Mesodermal cell (in vitro differentiated cells): ENCODE measurements at regions not wholly inside any gene's neighbourhood (a gene's known extent, or its start where the extent isn't known, plus 50 kb on each side); places are given as distances from the start of the nearest gene placed in this dataset.
"Not testable (repeated sequence)": the region's sequence is repeated elsewhere in the genome, so short reads cannot be mapped to it uniquely, and the experiment has no call there.

Experiments used
- H3K27ac ChIP-seq: 2 replicates; pipeline ENCODE4 v1.7.0; 2013; ENCODE audit warnings: mild to moderate bottlenecking, low read depth, low read length, moderate library complexity; ENCODE audit not compliant: severe bottlenecking
- H3K36me3 ChIP-seq: 2 replicates; pipeline ENCODE4 v1.7.1; 2013; ENCODE audit warnings: mild to moderate bottlenecking, low read length, moderate library complexity; ENCODE audit not compliant: control insufficient read depth, insufficient read depth
- H3K4me1 ChIP-seq: one replicate; pipeline ENCODE4 v1.7.1; 2013; ENCODE audit warnings: mild to moderate bottlenecking, low read length; ENCODE audit not compliant: insufficient read depth, control insufficient read depth, poor library complexity, severe bottlenecking
- H3K4me3 ChIP-seq: 2 replicates; pipeline ENCODE4 v1.7.0; 2013; ENCODE audit warnings: low read length, control low read depth, mild to moderate bottlenecking; ENCODE audit not compliant: insufficient read depth, poor library complexity, severe bottlenecking; ENCODE audit errors: extremely low read depth
- H3K9me3 ChIP-seq: 2 replicates; pipeline ENCODE4 v1.7.1; 2013; ENCODE audit warnings: mild to moderate bottlenecking, low read length, moderate library complexity; ENCODE audit not compliant: control insufficient read depth
- WGBS, 2 experiments: methylation state at CpG; one replicate each; pipeline ENCODE4 v1.1.5; 2013; ENCODE audit warnings: missing lambda C conversion rate in 2 of 2; ENCODE audit not compliant: insufficient coverage in 2 of 2; 5-methylcytosine and 5-hydroxymethylcytosine counted together

GRCh38 chr10:120239695-120240094 lies 217.3 kb upstream of the PLPP4 start:
- 54 to 55% methylated on average over 3 to 9 of the region's 12 CpGs for WGBS, 2 experiments
- not testable (repeated sequence) for H3K27ac ChIP-seq, H3K36me3 ChIP-seq

GRCh38 chr10:120251821-120252442 lies 205.1 kb upstream of the PLPP4 start:
- 80% methylated on average over 1 of the region's 13 CpGs; no CpG with 5 or more reads in 1 of the 2 experiments for WGBS, 2 experiments
- no peaks in the 10 kb centered on the region for H3K36me3 ChIP-seq

More at GRCh38 chr10:120239695-120240094, 217.3 kb upstream of the PLPP4 start:
- H3K9me3 ChIP-seq, H3K4me3 ChIP-seq, H3K4me1 ChIP-seq: not testable (repeated sequence)

GRCh38 chr10:120253131-120253530 lies 203.9 kb upstream of the PLPP4 start:
- WGBS, 2 experiments = 94 to 97% methylated on average over 3 of the region's 3 CpGs
- no peak overlapping the region for H3K4me3 ChIP-seq
- no peak overlapping the region for H3K27ac ChIP-seq
- H3K9me3 ChIP-seq = no peaks in the 10 kb centered on the region
- no peaks in the 10 kb centered on the region for H3K36me3 ChIP-seq
- no peaks in the 10 kb centered on the region for H3K4me1 ChIP-seq

More at GRCh38 chr10:120251821-120252442, 205.1 kb upstream of the PLPP4 start:
- H3K27ac ChIP-seq = no peak overlapping the region
- H3K4me1 ChIP-seq = no peaks in the 10 kb centered on the region
- no peak overlapping the region for H3K4me3 ChIP-seq
- no peaks in the 10 kb centered on the region for H3K9me3 ChIP-seq

- no peaks in the 10 kb centered on the region for H3K36me3 ChIP-seq
- H3K9me3 ChIP-seq = no peaks in the 10 kb centered on the region
- 92 to 93% methylated on average over 3 of the region's 4 CpGs for WGBS, 2 experiments
- no peaks in the 10 kb centered on the region for H3K4me1 ChIP-seq
- no peak overlapping the region for H3K27ac ChIP-seq
- no peak overlapping the region for H3K4me3 ChIP-seq
These were observed 196.6 kb upstream of the PLPP4 start for GRCh38 chr10:120260456-120260855.

GRCh38 chr10:120262857-120263547 lies 194.0 kb upstream of the PLPP4 start:
- WGBS, 2 experiments = 88 to 100% methylated on average over 1 of the region's 1 CpG
- Histone ChIP-seq H3K4me1 (no peaks in the 10 kb centered on the region), H3K27ac (no peak overlapping the region), H3K9me3 (no peaks in the 10 kb centered on the region), H3K4me3 (no peak overlapping the region), H3K36me3 (no peaks in the 10 kb centered on the region)

GRCh38 chr10:120266022-120266421 lies 191.0 kb upstream of the PLPP4 start:
- Histone ChIP-seq H3K36me3 (no peaks in the 10 kb centered on the region), H3K4me1 (no peaks in the 10 kb centered on the region), H3K4me3 (no peak overlapping the region), H3K9me3 (no peaks in the 10 kb centered on the region), H3K27ac (no peak overlapping the region)
- no CpG with 5 or more reads among the region's 3 CpGs for WGBS, 2 experiments

GRCh38 chr10:120270906-120271305 lies 186.1 kb upstream of the PLPP4 start:
- WGBS, 2 experiments = no CpG with 5 or more reads among the region's 1 CpG
- Histone ChIP-seq H3K27ac (no peak overlapping the region), H3K9me3 (no peaks in the 10 kb centered on the region), H3K4me3 (no peak overlapping the region), H3K4me1 (no peaks in the 10 kb centered on the region), H3K36me3 (no peaks in the 10 kb centered on the region)

- Histone ChIP-seq H3K36me3 (no peaks in the 10 kb centered on the region), H3K9me3 (no peaks in the 10 kb centered on the region), H3K4me1 (no peaks in the 10 kb centered on the region), H3K4me3 (no peak overlapping the region), H3K27ac (no peak overlapping the region)
These were observed 185.3 kb upstream of the PLPP4 start for GRCh38 chr10:120271696-120272095.

GRCh38 chr10:120272350-120272749 lies 184.7 kb upstream of the PLPP4 start:
- no peak overlapping the region for H3K4me3 ChIP-seq
- no peaks in the 10 kb centered on the region for H3K9me3 ChIP-seq
- no peaks in the 10 kb centered on the region for H3K4me1 ChIP-seq
- H3K36me3 ChIP-seq = no peaks in the 10 kb centered on the region
- 89 to 93% methylated on average over 2 of the region's 2 CpGs for WGBS, 2 experiments
- H3K27ac ChIP-seq = no peak overlapping the region

- Histone ChIP-seq H3K27ac (no peak overlapping the region), H3K9me3 (no peaks in the 10 kb centered on the region), H3K4me3 (no peak overlapping the region), H3K4me1 (no peaks in the 10 kb centered on the region), H3K36me3 (no peaks in the 10 kb centered on the region)
- WGBS, 2 experiments = no CpG with 5 or more reads among the region's 1 CpG
These were observed 179.0 kb upstream of the PLPP4 start for GRCh38 chr10:120278069-120278468.

- Histone ChIP-seq H3K9me3 (no peaks in the 10 kb centered on the region), H3K4me3 (no peak overlapping the region), H3K27ac (no peak overlapping the region), H3K36me3 (no peaks in the 10 kb centered on the region), H3K4me1 (no peaks in the 10 kb centered on the region)
- no CpG with 5 or more reads among the region's 1 CpG for WGBS, 2 experiments
These were observed 177.8 kb upstream of the PLPP4 start for GRCh38 chr10:120279196-120279595.
